Hypothalamus (tissue), 51 donors: ENCODE measurements at regions not wholly inside any gene's neighbourhood (a gene's known extent, or its start where the extent isn't known, plus 50 kb on each side); places are given as distances from the start of the nearest gene placed in this dataset.

Experiments
- DNase-seq, 51 donors: peaks; one replicate each; lab custom pipeline; 2025; lab: John Stamatoyannopoulos, UW

DNA sequence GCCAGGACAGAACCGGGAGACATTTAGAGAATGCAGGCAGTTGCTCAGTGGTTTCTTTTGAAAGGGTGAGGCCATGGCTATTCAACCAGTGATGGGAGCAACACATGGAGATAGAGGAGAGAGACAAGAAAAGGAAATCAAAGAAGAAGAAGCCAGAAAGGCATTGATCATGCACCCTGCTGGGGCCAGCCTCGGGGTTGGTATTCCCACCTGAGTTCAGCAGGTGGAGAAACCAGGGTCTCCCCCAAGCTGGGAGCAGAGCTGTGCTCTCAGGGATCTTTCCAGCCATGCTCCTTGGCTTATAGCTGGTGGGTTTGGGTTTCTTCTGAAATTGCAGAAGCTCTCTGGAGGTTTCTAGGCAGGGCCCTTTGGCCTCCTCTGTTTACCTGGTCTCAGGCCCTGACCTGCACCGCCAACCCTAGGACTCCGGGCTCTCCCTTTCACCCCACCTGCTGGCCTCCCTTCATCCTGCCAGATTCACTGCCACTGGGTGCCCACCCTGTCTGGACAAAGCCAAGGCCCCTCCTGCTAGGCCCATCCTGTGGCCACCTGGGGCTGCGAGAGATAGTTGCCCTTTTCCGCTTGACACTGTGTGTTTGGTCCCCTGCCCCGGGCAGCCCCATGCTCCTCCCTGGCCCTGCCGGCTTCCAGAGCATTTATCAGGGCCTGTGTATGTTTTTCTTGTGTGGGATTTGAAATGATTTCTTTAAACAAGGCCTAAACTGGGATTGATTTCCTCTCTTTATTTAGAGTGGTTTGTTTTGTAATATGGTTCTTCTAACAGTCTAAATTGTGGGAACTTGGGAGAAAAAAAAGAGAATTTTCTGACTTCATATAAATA lies 126.7 kb downstream of the DDX1 start:
- DNase-seq = no peak

DNA sequence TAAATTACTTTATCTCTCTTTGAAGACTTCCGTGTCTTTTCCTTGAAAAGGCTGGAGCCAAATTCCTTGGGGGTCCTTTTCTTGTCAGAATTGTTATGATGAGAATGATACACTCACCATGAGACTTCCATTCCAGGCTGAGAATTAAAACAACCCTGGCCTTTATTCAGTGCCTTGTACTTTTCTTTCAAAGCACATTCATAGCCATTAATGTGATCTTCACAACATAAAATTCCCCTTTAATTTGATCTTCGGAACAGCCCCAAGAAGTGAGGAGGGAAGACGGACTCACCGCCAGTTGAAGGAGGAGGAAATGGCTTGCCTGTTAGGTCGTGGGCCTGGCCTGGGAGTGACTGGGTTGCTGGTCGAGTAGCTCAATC lies 127.3 kb downstream of the DDX1 start:
- no peak for DNase-seq

DNA sequence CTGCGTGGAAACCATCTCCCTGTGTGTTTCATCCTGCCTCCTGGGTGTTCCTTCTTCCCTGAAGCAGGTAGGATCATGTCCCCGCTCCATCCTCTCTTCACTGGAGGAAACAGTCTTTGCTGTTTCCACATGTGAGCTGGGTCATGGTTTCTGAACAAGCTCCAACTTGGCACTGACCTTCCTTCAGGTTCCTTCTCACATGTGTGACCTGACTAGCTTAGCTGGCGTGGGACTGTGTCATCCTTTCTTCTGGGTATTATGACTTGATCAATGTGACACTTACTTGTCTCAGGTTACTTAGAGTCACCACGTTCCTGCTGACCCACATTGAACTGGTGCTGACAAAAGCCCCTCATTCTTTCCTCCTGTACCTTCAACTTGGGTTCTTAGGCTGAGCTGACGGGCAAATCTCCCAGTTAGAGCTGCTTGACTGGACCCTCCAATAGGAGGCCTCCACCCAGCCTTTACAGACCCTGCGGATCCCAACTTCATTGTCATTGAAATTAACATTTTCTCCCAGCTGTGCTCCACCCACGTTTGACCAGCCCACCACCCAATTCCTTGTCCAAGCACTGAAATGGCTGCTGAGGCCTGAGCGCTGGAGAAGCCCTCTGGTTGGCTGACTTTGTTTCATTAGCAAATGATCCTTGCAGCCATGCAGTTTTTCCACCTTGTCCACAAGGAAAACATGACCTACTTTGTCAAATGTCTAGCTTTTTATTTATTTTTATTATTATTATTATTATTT lies 128.1 kb downstream of the DDX1 start:
- DNase-seq = no peak

DNA sequence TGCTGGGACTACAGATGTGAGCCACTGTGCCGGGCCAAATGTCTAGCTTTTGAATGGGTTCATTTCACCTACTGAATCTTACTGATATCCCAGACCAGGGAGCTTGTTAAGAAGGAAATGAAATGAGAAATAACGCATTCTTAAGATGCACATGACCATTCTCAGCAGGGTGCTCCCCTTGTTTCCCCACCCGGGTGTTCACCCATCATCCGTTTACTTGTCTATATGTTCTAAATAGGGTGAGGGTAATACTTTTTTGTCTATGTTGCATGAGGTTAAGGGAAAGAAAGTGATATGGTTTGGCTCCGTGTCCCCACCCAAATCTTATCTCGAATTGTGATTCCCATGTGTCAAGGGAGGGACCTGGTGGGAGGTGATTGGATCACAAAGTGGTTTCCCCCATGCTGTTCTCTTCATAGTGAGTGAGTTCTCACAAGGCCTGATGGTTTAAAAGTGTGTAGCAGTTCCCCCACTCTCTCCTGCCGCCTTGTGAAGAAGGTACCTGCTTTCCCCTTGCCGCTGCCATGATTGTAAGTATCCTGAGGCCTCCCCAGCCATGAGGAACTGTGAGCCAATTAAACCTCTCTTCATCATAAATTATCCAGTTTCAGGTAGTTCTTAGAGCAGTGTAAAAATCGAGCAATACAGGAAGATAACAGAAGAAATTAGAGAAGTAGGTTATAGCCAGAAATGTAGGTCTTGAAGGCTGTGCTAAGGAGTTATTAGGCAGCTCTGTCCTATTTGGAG lies 129.1 kb downstream of the DDX1 start:
- DNase-seq = no peak

DNA sequence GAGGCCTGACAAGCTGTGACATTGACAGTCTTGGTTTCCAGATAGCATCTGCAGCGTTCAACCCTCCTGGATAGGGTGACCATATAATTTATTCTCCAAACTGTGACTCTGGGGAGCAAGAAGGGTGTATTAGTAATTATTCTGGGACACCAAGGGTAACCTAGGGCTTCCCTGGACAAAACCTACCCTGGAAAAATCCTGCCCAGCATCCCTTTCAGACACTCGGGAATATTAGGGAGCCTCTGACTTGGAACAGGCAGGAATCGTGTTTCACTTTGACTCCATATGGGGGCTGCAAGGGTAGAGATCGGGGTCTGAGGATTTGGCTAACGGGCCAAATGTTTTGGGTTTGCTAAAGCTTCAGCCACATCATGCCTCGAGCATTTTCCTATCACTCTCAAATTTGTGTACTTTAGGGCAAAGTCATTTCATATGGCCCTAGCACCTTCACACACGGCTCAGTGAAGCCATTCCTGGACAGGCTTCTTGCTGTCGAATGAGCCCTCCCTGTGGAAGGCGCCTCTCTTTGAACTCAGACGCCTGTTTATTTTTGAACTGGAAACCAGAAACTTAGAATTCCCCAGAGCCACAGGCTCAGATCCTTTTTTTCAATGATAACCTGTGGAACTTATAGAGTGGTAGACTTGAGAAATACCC lies 129.9 kb downstream of the DDX1 start:
- DNase-seq = no peak

DNA sequence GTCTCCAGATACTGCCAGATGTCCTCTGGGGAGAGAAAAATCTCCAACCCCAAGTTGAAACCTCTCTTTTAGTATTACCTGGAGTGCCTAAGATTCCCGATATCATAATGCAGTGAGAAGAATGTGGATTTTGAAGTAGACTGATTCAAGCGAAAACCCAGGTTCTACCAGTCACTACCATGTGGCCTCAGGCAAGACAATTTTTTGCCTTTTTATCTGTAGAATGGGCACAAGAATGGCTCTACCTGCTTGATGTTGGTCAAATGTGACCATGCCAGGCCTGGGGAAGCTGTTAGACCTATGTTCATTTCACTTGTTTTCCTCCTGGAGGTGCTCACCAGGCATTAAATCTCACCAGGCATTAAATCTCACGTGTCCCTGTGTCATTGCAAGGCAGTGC lies 131.3 kb downstream of the DDX1 start:
- no peak for DNase-seq

DNA sequence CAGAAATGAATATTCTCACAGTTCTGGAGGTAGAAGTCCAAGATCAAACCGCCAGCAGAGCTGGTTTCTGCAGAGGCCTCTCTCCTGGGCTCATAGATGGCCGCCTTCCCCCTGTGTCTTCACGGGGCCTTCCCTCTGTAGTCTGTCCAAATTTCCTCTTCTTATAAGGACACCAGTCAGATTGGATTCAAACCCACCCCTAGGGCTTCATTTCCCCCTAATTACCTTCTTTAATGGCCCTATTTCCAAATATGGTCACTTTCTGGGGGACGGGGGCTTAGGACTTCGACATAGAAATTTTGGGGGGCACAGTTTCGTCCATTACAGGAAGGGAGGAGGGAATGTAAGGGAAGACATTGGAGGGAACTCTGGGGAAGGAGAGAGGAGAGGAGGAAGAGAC lies 132.6 kb downstream of the DDX1 start:
- DNase-seq = no peak

DNA sequence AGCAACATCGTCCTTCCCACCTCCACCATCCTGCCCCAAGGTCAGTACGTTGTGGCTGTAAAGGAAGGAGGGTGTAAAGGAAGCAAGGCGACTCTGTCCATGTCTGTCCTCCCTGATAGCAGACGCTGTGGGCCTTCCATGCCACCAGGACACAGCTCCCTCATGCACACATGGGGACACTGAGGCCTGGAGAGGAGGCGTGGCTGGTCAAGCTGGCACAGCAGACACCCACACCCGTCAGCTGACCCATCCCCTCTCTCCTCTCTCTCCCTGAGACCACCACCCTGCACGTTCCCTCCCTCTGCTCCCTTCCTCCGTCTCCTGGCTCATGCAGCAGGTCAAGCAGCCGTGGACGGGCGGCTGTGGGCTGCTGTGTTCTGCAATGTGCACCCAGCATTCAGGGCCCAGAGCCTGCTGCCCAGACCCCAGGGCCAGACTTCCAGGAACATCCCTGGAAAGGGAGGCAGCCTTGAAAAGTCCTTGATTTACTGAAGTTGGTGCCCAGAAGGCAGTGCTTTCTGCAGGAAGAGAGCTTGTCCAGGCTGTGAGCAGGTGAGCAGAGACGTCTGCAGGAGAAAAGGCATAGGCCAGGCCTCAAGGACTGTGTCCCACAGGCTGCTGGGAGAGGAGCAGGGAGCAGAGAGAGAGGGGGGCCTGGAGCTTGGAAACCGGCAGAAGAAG lies 133.6 kb downstream of the DDX1 start:
- no peak for DNase-seq

DNA sequence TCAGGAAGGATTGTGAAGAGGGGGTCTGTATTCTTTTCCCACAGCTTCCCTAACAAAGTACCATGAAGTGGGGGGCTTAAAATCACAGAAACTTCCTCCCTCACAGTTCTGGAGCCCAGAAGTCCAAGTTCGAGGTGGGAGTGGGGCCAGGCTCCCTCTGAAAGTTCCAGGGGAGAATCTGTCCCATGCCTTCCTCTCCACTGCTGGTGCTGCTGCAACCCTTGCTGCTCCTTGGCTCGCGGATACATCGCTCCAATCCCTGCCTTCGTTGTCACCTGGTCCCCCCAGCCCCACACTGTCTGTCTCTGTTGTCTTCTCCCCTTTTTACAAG lies 134.1 kb downstream of the DDX1 start:
- no peak for DNase-seq

DNA sequence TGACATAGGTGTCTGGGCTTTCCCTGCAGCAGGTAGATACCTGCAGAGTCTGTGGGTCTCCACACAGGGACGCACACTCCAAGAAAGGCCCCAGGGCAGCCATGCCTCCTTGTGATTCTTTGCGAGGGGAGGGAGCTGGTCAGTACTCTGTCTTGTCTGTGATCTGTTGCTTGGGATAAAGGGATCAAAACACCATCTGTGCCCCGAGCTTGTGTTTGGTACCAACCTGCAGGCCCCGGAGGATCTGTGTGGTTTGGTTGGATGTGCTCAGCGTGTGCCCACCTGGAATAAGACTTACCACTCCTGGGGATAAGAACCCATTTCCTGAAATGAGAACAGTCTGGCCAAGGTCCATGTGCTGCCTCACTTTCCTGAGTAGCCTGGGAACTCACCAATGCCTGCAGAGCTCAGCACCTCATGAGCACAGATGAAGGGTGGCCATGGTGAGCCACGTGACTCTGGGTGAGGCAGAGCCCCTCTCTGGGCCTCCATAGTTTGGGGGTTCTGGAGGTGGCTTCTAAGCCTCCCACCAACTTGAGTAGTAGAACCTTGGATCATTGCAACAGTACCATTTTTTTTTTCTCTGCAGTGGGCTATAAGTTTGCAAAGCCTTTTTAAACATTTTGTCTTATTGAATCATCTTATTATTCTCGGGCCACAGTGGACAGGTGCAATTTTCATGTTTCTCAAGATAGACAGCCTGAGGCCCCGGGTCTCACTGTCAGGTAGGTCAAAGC lies 134.8 kb downstream of the DDX1 start:
- DNase-seq = no peak

DNA sequence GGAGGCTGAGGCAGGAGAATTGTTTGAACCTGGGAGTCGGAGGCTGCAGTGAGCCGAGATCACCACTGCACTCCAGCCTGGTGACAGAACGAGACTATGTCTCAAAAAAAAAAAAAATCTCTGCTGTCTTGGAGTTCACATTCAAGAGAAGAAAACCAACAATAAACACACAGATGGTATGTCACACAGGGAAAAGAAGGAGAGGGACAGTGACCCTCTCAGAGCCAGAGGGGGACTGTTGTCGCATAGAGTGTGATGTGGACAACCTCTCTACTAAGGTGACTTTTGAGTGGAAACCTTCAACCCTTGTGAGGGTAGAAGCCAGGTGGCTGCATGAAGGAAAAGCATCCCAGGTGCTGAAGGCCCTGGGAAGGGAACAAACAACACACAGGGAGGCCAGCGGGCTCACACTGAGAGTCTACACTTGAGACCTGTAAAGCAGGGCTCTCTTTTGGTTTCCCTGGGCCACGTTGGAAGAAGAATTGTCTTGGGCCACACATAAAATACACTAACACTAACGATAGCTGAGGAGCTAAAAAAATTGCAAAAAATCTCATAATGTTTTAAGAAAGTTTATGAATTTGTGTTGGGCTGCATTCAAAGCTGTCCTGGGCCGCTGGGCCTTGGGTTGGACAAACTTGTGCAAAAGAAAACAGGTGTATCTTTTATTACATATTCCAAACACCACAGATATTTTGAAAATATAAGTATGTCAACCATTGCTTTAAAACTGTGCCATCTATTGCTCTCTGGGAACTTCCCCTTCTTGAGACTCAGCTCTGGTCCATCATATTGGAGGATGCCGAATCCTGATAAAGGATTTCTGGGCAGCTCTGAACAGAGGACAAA lies 136.0 kb downstream of the DDX1 start:
- no peak for DNase-seq

DNA sequence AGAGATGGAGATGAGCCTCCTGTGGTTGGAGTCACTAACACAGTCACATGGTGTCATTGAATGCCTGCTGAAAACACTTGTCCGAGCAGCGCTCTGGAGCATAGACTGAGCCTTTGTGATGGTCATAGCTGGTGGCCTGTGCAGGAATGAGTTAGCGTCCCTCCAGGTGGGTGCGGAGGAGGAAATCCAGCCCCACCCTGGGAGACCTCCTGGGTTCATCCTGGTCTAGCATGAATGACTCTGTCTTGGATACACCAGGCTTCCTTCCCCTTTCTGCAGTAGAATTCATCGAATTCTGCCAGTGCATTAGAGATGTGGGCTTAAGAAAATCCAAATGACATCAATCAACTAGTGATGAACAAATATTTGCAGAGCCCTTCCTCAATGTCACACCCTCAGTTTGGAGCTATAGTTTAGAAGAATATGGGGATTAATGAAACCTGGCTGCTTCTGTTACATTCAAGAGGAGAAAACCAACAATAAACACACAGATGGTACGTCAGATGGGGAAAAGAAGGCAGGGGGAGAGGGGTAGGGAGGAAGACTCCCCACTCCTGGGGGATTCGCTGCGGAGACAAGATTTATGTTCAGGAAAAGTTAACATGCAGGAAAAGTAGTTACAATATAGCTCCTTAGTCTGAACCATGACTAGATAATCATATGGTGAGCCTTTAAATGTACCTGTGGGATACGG lies 136.7 kb downstream of the DDX1 start:
- DNase-seq = peak in 23 of 51 donors; percentile 5 to 67 (median 26)

DNA sequence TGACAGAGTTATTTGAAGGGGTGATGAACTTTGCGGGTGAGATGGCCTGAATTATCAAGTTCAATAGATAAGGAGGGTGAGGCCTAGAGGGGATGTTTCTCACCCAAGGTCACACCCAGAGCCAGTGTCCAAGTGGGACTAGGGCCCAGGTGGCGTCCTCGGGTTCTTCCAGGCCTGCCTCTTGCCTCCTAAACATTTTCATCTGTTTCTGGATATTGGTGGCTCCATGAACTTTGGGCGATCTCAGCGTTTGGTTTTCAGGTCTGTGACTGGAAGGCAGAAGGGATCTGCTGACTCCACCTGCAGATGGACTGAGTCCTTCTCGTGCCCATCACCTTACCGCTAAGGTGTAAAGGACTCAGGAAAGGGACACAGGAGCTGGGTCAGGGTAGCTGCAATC lies 137.3 kb downstream of the DDX1 start:
- no peak for DNase-seq

DNA sequence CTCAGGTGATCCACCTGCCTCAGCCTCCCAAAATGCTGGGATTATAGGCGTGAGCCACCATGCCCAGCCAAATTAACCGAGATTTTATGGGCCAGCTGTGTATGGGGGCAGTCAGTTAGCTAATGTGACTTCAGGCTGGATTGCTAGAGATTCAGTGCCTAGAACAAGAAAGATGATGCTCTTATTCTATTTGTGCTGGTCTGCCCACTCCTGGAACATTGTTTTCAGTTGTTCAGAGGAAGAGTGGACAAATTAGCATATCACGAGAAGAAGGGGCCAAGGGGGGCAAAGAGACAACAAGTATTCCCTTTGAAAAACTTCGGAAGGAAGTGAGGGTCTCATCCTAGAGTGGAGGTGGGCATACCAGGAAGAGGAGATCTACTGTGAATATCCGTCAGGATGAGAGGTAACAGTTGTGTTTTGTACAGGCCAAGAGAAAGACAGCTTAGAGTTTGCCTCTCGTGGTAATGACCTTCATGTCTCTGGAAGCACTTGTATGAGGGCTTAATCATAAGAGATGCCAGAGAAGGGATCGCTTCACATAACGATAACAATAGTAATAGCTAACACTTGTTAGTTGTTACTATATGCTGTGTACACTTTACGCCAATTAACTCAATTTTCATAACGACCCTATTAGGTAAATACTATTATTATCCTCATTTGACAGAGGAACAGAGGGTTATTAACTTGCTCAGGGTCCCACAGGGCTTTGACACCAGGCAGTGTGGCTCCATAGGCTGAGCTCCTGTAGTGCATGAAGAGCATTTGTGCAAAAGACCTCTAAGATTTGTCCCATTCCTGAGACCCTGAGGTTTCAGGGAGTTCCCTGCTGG lies 138.3 kb downstream of the DDX1 start:
- DNase-seq = no peak

DNA sequence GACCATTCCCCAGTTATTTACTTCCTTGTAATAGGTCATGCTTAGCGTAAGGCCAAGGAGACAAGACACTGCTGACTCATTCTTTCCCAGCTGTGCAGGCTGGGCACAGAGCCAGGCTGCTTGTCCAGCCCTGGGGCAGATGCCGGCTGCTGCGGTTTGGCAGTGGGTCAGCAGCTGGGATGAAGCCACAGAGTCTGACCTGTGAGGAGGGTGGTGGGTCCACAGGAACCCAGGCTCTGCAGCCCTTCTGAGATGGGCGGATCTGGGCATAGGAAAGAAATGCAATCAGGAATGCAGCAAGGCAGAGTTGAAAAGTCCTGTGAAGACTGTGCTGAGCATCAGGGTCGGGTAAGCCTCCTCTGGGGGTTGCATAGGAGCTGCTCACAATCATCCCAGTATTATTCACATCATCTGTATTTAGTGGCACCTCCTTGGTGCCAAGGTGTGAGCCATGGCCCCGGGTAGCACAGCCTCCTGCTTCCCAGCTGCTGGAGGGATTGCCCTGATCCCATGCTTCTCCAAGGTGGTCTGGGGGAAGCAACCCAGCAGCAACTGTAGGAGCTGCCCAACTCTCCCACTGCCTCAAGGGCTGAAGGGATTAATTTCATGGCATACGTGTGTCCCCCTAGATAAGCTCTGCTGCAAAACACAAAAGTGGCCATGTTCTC lies 139.0 kb downstream of the DDX1 start:
- peak; percentile 16 to 94 (median 75) for DNase-seq

DNA sequence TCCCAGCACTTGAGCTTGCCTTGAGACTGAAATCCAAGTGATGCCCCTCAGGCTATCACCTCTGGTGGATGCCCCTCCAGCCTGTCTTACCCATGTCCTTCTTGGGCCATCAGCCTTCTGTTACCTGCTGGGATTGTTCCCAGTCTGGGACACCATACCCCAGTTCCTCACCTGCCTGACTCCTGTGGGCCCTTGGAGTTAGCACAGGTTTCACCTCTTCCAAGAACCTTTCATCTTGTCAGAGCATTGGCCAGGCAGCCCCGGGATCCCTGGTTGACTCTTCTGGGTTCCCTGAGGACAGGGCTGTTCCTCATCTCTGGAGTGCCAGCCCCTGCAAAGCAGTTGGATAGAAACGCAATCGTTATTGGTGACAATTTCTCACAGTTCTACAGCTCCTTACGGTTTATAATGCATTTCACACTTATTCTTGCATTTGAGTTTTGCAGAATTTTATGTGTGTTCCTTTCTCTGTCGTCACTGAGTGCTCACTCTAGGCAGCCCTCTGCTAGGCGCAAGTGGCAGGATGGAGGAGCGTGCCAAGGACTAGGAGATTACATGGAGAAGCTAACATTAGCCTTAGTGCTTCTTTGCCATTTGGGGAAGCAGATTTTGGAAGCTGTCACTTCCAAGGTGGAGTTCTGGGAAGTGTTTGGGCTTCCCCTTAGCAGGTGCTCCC lies 139.7 kb downstream of the DDX1 start:
- DNase-seq = no peak
